Activated T-helper 2 cell treated with anti-CD3 and anti-CD28 coated beads, Interferon-gamma antibody, Interleukin-2, Interleukin-4, amounts not matched to agents 10 μg/mL and 5 μg/mL and 100 μg/mL, durations not matched to agents 14 hours and 24 hours and 36 hours (primary cell): ENCODE measurements at regions not wholly inside any gene's neighbourhood (a gene's known extent, or its start where the extent isn't known, plus 50 kb on each side); places are given as distances from the start of the nearest gene placed in this dataset.

Source experiments
- DNase-seq: peaks from one replicate; pipeline ENCODE4 v3.0.0; 2021; ENCODE audit warnings: low spot score
- H3K27ac Mint-ChIP-seq: one replicate; pipeline ENCODE4 v1.8.0; 2021; ENCODE audit warnings: mixed read lengths
- H3K27me3 Mint-ChIP-seq: one replicate; pipeline ENCODE4 v1.8.0; 2021; ENCODE audit warnings: low read depth, mixed read lengths
- H3K36me3 Mint-ChIP-seq: one replicate; pipeline ENCODE4 v1.8.0; 2021; ENCODE audit warnings: low read depth, mixed read lengths
- H3K4me1 Mint-ChIP-seq: one replicate; pipeline ENCODE4 v1.8.0; 2021; ENCODE audit warnings: low read depth, mixed read lengths
- H3K4me3 Mint-ChIP-seq: one replicate; pipeline ENCODE4 v1.8.0; 2021; ENCODE audit warnings: low read depth, mild to moderate bottlenecking, moderate library complexity, mixed read lengths
- H3K9me3 Mint-ChIP-seq: one replicate; pipeline ENCODE4 v1.8.0; 2021; ENCODE audit warnings: mixed read lengths
- intact Hi-C: fragments of 100-400 bp; cut with micrococcal nuclease; formaldehyde crosslinking; loops from one replicate; pipeline ENCODE4 v1.15.1; 2023

- intact Hi-C loops = no loop called here
- H3K4me1 Mint-ChIP-seq = peaks cover 9% of the 10 kb centered on the region
- no peaks in the 10 kb centered on the region for H3K9me3 Mint-ChIP-seq
- no peak overlapping the region for H3K27ac Mint-ChIP-seq
- H3K4me3 Mint-ChIP-seq = no peak overlapping the region
- peaks cover 3% of the 10 kb centered on the region for H3K27me3 Mint-ChIP-seq
- no peaks in the 10 kb centered on the region for H3K36me3 Mint-ChIP-seq
- DNase-seq = no peak
These were observed 146.4 kb upstream of the GGTLC1 start for GRCh38 chr20:24134930-24135329.

GRCh38 chr20:24134284-24134683, 145.7 kb upstream of the GGTLC1 start:
- Mint-ChIP-seq H3K36me3 (no peaks in the 10 kb centered on the region), H3K4me1 (peaks cover 9% of the 10 kb centered on the region)

GRCh38 chr20:24132246-24132645, 143.7 kb upstream of the GGTLC1 start:
- intact Hi-C loops = no loop called here
- H3K9me3 Mint-ChIP-seq = no peaks in the 10 kb centered on the region
- H3K36me3 Mint-ChIP-seq = no peaks in the 10 kb centered on the region
- H3K27ac Mint-ChIP-seq = no peak overlapping the region
- H3K4me1 Mint-ChIP-seq = peaks cover 9% of the 10 kb centered on the region
- no peak for DNase-seq
- H3K4me3 Mint-ChIP-seq = no peak overlapping the region
- H3K27me3 Mint-ChIP-seq = peaks cover 8% of the 10 kb centered on the region

More at GRCh38 chr20:24134284-24134683, 145.7 kb upstream of the GGTLC1 start:
- intact Hi-C loops = no loop called here
- no peaks in the 10 kb centered on the region for H3K9me3 Mint-ChIP-seq
- H3K4me3 Mint-ChIP-seq = no peak overlapping the region
- no peak for DNase-seq
- no peak overlapping the region for H3K27ac Mint-ChIP-seq
- peaks cover 5% of the 10 kb centered on the region for H3K27me3 Mint-ChIP-seq

GRCh38 chr20:24131684-24132083, 143.1 kb upstream of the GGTLC1 start:
- intact Hi-C loops = no loop called here
- H3K4me1 Mint-ChIP-seq = peaks cover 9% of the 10 kb centered on the region
- H3K27me3 Mint-ChIP-seq = peaks cover 8% of the 10 kb centered on the region
- H3K36me3 Mint-ChIP-seq = no peaks in the 10 kb centered on the region
- no peaks in the 10 kb centered on the region for H3K9me3 Mint-ChIP-seq
- H3K27ac Mint-ChIP-seq = no peak overlapping the region
- no peak for DNase-seq
- H3K4me3 Mint-ChIP-seq = no peak overlapping the region

- Mint-ChIP-seq H3K27ac (no peak overlapping the region), H3K27me3 (peaks cover 10% of the 10 kb centered on the region), H3K4me1 (peaks cover 9% of the 10 kb centered on the region), H3K9me3 (no peaks in the 10 kb centered on the region), H3K4me3 (no peak overlapping the region), H3K36me3 (no peaks in the 10 kb centered on the region)
- intact Hi-C loops = no loop called here
- DNase-seq = no peak
These were observed 142.7 kb upstream of the GGTLC1 start for GRCh38 chr20:24131281-24131680.

- intact Hi-C loops = no loop called here
- Mint-ChIP-seq H3K9me3 (no peaks in the 10 kb centered on the region), H3K4me3 (no peak overlapping the region), H3K27me3 (peaks cover 10% of the 10 kb centered on the region), H3K36me3 (no peaks in the 10 kb centered on the region), H3K4me1 (peaks cover 9% of the 10 kb centered on the region), H3K27ac (no peak overlapping the region)
- no peak for DNase-seq
These were observed 141.1 kb upstream of the GGTLC1 start for GRCh38 chr20:24129641-24130040.

GRCh38 chr20:24124951-24125650, 136.5 kb upstream of the GGTLC1 start:
- Mint-ChIP-seq H3K36me3 (no peaks in the 10 kb centered on the region), H3K4me3 (no peak overlapping the region), H3K27me3 (peaks cover 12% of the 10 kb centered on the region), H3K4me1 (no peaks in the 10 kb centered on the region), H3K27ac (no peak overlapping the region), H3K9me3 (no peaks in the 10 kb centered on the region)
- intact Hi-C loops = no loop called here
- no peak for DNase-seq

GRCh38 chr20:24124003-24124402, 135.4 kb upstream of the GGTLC1 start:
- Mint-ChIP-seq H3K4me3 (no peak overlapping the region), H3K4me1 (no peaks in the 10 kb centered on the region), H3K27me3 (peaks cover 9% of the 10 kb centered on the region), H3K9me3 (no peaks in the 10 kb centered on the region), H3K27ac (no peak overlapping the region), H3K36me3 (no peaks in the 10 kb centered on the region)
- DNase-seq = no peak
- intact Hi-C loops = no loop called here

- DNase-seq = no peak
- Mint-ChIP-seq H3K9me3 (no peaks in the 10 kb centered on the region), H3K27ac (no peak overlapping the region), H3K4me3 (no peak overlapping the region), H3K27me3 (peaks cover 5% of the 10 kb centered on the region), H3K36me3 (no peaks in the 10 kb centered on the region), H3K4me1 (no peaks in the 10 kb centered on the region)
- intact Hi-C loops = no loop called here
These were observed 130.0 kb upstream of the GGTLC1 start for GRCh38 chr20:24118441-24119175.

- Mint-ChIP-seq H3K27me3 (peaks cover 2% of the 10 kb centered on the region), H3K4me1 (no peaks in the 10 kb centered on the region), H3K27ac (no peak overlapping the region), H3K36me3 (no peaks in the 10 kb centered on the region), H3K4me3 (no peak overlapping the region), H3K9me3 (no peaks in the 10 kb centered on the region)
- DNase-seq = no peak
- intact Hi-C loops = no loop called here
These were observed 129.5 kb upstream of the GGTLC1 start for GRCh38 chr20:24118034-24118433.

- intact Hi-C loops = no loop called here
- Mint-ChIP-seq H3K4me3 (no peak overlapping the region), H3K27ac (no peak overlapping the region), H3K27me3 (peaks cover 2% of the 10 kb centered on the region), H3K36me3 (no peaks in the 10 kb centered on the region), H3K4me1 (no peaks in the 10 kb centered on the region), H3K9me3 (no peaks in the 10 kb centered on the region)
- DNase-seq = no peak
These were observed 128.8 kb upstream of the GGTLC1 start for GRCh38 chr20:24117383-24117782.

- Mint-ChIP-seq H3K4me1 (no peaks in the 10 kb centered on the region), H3K9me3 (no peaks in the 10 kb centered on the region), H3K4me3 (no peak overlapping the region), H3K36me3 (no peaks in the 10 kb centered on the region), H3K27ac (no peak overlapping the region), H3K27me3 (peaks cover 2% of the 10 kb centered on the region)
- intact Hi-C loops = no loop called here
- DNase-seq = no peak
These were observed 128.0 kb upstream of the GGTLC1 start for GRCh38 chr20:24116611-24117010.

- intact Hi-C loops = no loop called here
- Mint-ChIP-seq H3K9me3 (no peaks in the 10 kb centered on the region), H3K27me3 (peaks cover 7% of the 10 kb centered on the region), H3K4me1 (peaks cover 5% of the 10 kb centered on the region), H3K36me3 (no peaks in the 10 kb centered on the region), H3K4me3 (no peak overlapping the region), H3K27ac (no peak overlapping the region)
- no peak for DNase-seq
These were observed 123.8 kb upstream of the GGTLC1 start for GRCh38 chr20:24112360-24112759.
